GM08714 (cell line): ENCODE measurements at regions not wholly inside any gene's neighbourhood (a gene's known extent, or its start where the extent isn't known, plus 50 kb on each side); places are given as distances from the start of the nearest gene placed in this dataset.
"Not testable (repeated sequence)": the region's sequence is repeated elsewhere in the genome, so short reads cannot be mapped to it uniquely, and the experiment has no call there.

Source experiments
- H3K4me3 ChIP-seq: fragments of 200-500 bp; sonication (Bioruptor generic); 2 replicates; pipeline ENCODE4 v1.5.1; 2014; ENCODE audit warnings: mild to moderate bottlenecking, low read length, inconsistent platforms
- ZNF274 ChIP-seq: IDR thresholded peaks from 2 replicates; pipeline ENCODE4 v1.6.1; 2012; ENCODE audit warnings: mild to moderate bottlenecking, low read depth, low read length

- not testable (repeated sequence) for H3K4me3 ChIP-seq
These were observed 814.8 kb downstream of the TMEM121 start for GRCh38 chr14:106341161-106341560.

GRCh38 chr14:106343626-106344025 is 817.2 kb downstream of the TMEM121 start:
- TF ChIP-seq ZNF274: no peak
- H3K4me3 ChIP-seq: no peak overlapping the region

- H3K4me3 ChIP-seq: not testable (repeated sequence)
These were observed 817.8 kb downstream of the TMEM121 start for GRCh38 chr14:106344065-106344614.

- H3K4me3 ChIP-seq: not testable (repeated sequence)
These were observed 818.6 kb downstream of the TMEM121 start for GRCh38 chr14:106344791-106345479.

GRCh38 chr14:106346084-106346483 is 819.7 kb downstream of the TMEM121 start:
- H3K4me3 ChIP-seq: no peak overlapping the region
- TF ChIP-seq ZNF274: no peak

GRCh38 chr14:106346534-106347290 is 820.3 kb downstream of the TMEM121 start:
- TF ChIP-seq ZNF274: no peak
- no peak overlapping the region for H3K4me3 ChIP-seq

GRCh38 chr14:106347291-106347778 is 821.0 kb downstream of the TMEM121 start:
- no peak for TF ChIP-seq ZNF274
- peak overlapping the region; percentile 20; the same call in 1 of the 2 replicates for H3K4me3 ChIP-seq

GRCh38 chr14:106347890-106348755 is 821.7 kb downstream of the TMEM121 start:
- H3K4me3 ChIP-seq: peak overlapping the region; percentile 63

GRCh38 chr14:106348873-106349540 is 822.6 kb downstream of the TMEM121 start:
- peak overlapping the region; percentile 63 for H3K4me3 ChIP-seq

More at GRCh38 chr14:106347890-106348755, 821.7 kb downstream of the TMEM121 start:
- no peak for TF ChIP-seq ZNF274

GRCh38 chr14:106349678-106350457 is 823.5 kb downstream of the TMEM121 start:
- H3K4me3 ChIP-seq: peak overlapping the region; percentile 33; the same call in 1 of the 2 replicates

- H3K4me3 ChIP-seq: not testable (repeated sequence)
These were observed 828.8 kb downstream of the TMEM121 start for GRCh38 chr14:106355007-106355791.

- H3K4me3 ChIP-seq: not testable (repeated sequence)
These were observed 829.7 kb downstream of the TMEM121 start for GRCh38 chr14:106355881-106356642.

- not testable (repeated sequence) for H3K4me3 ChIP-seq
These were observed 830.2 kb downstream of the TMEM121 start for GRCh38 chr14:106356643-106356930.

- not testable (repeated sequence) for H3K4me3 ChIP-seq
These were observed 832.9 kb downstream of the TMEM121 start for GRCh38 chr14:106359157-106359887.

- H3K4me3 ChIP-seq: not testable (repeated sequence)
These were observed 839.0 kb downstream of the TMEM121 start for GRCh38 chr14:106365371-106365770.

- not testable (repeated sequence) for H3K4me3 ChIP-seq
These were observed 839.5 kb downstream of the TMEM121 start for GRCh38 chr14:106365894-106366293.

- H3K4me3 ChIP-seq: not testable (repeated sequence)
These were observed 840.6 kb downstream of the TMEM121 start for GRCh38 chr14:106366971-106367370.
